ENCODE measurements at regions not wholly inside any gene's neighbourhood (a gene's known extent, or its start where the extent isn't known, plus 50 kb on each side); places are given as distances from the start of the nearest gene placed in this dataset.

DNA sequence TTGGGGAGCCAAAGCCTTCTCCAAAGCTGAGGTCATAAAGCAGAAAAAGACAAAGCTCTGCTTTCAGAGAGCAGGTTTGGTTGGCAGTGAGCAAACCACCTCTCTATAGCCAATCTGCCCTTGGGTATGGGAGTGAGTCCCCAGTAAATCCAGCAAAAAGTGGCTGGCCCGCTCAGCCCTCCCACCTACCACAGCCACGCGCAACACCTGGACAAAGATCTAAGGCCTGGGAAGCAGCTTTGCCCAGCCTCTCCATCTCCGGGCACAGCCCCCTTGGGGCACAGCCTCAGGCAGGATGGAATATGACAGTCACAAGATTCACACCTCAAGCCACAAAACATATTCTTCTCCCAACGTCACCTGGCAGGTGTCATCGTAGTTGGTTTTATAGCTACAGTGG lies 211.7 kb upstream of the EEA1 start:
- TF ChIP-seq EZH2phosphoT487 (IDR thresholded peaks at IDR 0.05; ENCODE audit: borderline replicate concordance) (no peak), POLR2A (IDR thresholded peaks at IDR 0.05; ENCODE audit: borderline replicate concordance, extremely low read depth, insufficient read depth, insufficient read length) (no peak), TCF7L2 (IDR thresholded peaks at IDR 0.05; ENCODE audit: borderline replicate concordance, extremely low read depth, insufficient read depth, insufficient read length) (no peak), RAD21 (IDR thresholded peaks at IDR 0.05; ENCODE audit: low read depth) (no peak), POLR2AphosphoS5 (IDR thresholded peaks at IDR 0.05; ENCODE audit: low read depth, low read length) (no peak), CEBPB (IDR thresholded peaks at IDR 0.05; ENCODE audit: low read depth) (no peak), FOSL1 (IDR thresholded peaks at IDR 0.05; ENCODE audit: low read depth) (no peak), SIN3A (IDR thresholded peaks at IDR 0.05; ENCODE audit: low read depth) (no peak)
- TF ChIP-seq, protein P1, sequence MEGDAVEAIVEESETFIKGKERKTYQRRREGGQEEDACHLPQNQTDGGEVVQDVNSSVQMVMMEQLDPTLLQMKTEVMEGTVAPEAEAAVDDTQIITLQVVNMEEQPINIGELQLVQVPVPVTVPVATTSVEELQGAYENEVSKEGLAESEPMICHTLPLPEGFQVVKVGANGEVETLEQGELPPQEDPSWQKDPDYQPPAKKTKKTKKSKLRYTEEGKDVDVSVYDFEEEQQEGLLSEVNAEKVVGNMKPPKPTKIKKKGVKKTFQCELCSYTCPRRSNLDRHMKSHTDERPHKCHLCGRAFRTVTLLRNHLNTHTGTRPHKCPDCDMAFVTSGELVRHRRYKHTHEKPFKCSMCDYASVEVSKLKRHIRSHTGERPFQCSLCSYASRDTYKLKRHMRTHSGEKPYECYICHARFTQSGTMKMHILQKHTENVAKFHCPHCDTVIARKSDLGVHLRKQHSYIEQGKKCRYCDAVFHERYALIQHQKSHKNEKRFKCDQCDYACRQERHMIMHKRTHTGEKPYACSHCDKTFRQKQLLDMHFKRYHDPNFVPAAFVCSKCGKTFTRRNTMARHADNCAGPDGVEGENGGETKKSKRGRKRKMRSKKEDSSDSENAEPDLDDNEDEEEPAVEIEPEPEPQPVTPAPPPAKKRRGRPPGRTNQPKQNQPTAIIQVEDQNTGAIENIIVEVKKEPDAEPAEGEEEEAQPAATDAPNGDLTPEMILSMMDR (IDR thresholded peaks at IDR 0.05 in 2 of 3, conservative IDR thresholded peaks at IDR 0.05 in 1 of 3; ENCODE audit: borderline replicate concordance in 1 of 3, insufficient read depth in 1 of 3, low read depth in 2 of 3, low read length in 2 of 3) = no peak
- TF ChIP-seq, protein P2, sequence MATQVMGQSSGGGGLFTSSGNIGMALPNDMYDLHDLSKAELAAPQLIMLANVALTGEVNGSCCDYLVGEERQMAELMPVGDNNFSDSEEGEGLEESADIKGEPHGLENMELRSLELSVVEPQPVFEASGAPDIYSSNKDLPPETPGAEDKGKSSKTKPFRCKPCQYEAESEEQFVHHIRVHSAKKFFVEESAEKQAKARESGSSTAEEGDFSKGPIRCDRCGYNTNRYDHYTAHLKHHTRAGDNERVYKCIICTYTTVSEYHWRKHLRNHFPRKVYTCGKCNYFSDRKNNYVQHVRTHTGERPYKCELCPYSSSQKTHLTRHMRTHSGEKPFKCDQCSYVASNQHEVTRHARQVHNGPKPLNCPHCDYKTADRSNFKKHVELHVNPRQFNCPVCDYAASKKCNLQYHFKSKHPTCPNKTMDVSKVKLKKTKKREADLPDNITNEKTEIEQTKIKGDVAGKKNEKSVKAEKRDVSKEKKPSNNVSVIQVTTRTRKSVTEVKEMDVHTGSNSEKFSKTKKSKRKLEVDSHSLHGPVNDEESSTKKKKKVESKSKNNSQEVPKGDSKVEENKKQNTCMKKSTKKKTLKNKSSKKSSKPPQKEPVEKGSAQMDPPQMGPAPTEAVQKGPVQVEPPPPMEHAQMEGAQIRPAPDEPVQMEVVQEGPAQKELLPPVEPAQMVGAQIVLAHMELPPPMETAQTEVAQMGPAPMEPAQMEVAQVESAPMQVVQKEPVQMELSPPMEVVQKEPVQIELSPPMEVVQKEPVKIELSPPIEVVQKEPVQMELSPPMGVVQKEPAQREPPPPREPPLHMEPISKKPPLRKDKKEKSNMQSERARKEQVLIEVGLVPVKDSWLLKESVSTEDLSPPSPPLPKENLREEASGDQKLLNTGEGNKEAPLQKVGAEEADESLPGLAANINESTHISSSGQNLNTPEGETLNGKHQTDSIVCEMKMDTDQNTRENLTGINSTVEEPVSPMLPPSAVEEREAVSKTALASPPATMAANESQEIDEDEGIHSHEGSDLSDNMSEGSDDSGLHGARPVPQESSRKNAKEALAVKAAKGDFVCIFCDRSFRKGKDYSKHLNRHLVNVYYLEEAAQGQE (IDR thresholded peaks at IDR 0.05; ENCODE audit: low read depth) = no peak
